ENCODE measurements at regions not wholly inside any gene's neighbourhood (a gene's known extent, or its start where the extent isn't known, plus 50 kb on each side); places are given as distances from the start of the nearest gene placed in this dataset.
"Not testable (repeated sequence)": the region's sequence is repeated elsewhere in the genome, so short reads cannot be mapped to it uniquely, and the experiment has no call there.

GRCh38 chr1:102659876-102660483 lies 448.3 kb downstream of the COL11A1 start:
- not testable (repeated sequence) for DNase-seq

- DNase-seq: no peak
These were observed 453.3 kb downstream of the COL11A1 start for GRCh38 chr1:102655034-102655433.

- DNase-seq: no peak
These were observed 467.4 kb downstream of the COL11A1 start for GRCh38 chr1:102640872-102641271.

DNA sequence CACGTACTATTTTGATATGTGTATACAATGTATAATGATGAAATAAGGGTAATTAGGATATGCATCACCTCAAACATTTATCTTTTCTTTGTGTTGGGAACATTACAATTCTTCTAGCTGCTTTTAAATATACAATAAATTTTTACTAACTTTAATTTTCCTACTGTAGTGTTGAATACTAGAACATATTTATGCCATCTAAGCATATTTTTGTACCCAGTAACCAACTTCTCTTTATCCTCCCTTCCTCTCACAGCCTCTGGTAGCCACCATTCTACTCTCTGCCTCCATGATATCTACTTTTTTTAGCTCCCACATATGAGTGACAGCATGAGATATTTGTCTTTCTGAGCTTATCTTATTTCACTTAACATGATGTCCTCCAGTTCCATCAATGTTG lies 468.0 kb downstream of the COL11A1 start:
- DNase-seq: no peak

DNA sequence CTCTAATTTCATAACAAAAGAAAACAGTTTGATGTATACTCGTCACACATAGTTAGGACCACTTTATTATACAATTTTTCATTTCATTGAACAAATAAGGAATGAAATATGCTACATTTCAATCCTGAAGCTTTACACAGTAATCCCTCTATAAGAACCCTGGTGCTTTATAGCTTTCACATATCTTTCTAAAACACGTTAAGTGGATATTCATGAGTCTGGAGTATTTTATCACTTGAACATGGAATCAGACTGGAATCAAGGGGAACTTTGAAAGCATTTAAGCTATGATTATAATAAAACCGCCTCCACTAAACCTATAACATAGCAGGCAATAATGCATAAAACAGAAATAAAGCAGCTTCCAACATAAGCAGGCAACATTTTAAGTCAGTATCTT lies 476.6 kb downstream of the COL11A1 start:
- no peak for DNase-seq

GRCh38 chr1:102630041-102630440 lies 478.3 kb downstream of the COL11A1 start:
- no peak for DNase-seq

DNA sequence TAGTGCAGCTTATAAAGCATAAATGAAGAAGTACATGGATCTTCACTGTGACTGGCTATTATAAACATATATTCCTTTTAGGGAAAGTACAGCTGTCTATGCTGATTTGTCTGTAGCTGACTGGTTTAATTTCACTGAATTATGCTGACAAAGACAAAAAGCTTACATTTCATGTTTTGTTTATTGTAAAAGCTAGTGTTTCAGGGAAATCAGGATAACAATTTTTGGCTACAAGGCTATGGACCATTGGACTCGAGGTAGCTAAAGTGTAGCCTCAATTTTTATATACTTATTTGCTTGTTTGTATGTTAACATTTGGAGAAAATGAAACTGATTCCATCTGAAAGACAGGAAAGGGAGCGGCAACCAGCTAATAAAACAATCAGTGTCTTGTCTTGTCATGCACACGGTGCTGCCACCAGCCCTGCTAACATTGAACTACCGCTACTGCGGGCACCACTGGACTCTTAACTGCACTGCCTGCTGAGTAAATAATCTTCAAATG lies 480.2 kb downstream of the COL11A1 start:
- DNase-seq: no peak

DNA sequence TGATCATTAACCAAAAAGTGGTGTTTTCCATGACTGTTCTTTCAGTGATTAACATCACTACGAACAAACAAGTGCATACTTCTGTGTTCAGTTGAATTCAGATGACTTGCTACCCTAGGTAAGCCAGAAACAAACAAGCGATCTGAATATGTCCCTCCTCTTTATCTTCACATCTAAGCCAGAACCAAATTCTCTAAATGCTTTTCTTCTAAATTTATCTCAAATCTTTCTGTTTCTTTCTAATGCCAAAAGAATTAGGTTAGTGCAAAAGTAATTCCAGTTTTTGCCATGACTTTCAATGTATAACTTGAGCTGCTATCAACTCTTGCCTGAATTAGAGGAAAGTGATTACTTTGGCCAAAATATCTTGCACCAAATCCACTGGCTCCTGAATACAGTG lies 481.2 kb downstream of the COL11A1 start:
- DNase-seq: no peak

DNA sequence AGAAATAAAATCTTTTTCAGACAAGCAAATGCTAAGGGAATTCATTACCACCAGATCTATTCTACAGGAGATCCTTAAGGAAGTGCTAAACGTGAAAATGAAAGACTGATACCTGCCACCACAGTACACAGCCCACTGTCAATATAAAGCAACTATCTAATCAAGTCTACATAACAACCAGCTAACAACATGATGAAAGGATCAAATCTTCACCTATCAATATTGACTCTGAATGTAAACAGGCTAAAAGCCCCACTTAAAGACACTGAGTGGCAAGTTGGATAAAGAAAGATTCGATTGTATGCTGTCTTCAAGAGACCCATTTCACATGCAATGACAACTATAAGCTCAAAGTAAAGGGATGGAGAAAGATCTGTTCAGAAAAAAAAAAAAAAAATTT lies 492.4 kb downstream of the COL11A1 start:
- DNase-seq: no peak

DNA sequence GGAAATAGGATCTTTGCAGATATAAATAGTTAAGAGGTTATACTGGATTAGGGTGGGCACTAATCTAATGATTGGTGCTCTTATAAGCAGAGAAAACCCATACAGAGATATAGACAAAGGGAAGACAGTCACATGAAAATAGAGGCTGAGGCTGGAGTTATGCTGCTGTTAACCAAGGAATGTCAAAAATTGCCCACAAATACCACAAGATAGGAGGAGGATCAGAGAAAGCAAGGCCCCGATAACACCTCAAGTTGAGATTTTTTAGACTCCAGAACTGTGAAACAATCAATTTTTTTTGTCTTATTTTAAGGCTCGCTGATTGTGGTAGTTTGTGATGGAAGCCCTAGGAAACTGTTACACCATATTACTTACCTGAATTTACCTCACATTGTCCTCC lies 513.2 kb downstream of the COL11A1 start:
- no peak for DNase-seq

GRCh38 chr1:102593276-102593675 lies 515.0 kb downstream of the COL11A1 start:
- no peak for DNase-seq

GRCh38 chr1:102588536-102588935 lies 519.8 kb downstream of the COL11A1 start:
- DNase-seq: no peak

- no peak for DNase-seq
These were observed 522.3 kb downstream of the COL11A1 start for GRCh38 chr1:102586022-102586421.

DNA sequence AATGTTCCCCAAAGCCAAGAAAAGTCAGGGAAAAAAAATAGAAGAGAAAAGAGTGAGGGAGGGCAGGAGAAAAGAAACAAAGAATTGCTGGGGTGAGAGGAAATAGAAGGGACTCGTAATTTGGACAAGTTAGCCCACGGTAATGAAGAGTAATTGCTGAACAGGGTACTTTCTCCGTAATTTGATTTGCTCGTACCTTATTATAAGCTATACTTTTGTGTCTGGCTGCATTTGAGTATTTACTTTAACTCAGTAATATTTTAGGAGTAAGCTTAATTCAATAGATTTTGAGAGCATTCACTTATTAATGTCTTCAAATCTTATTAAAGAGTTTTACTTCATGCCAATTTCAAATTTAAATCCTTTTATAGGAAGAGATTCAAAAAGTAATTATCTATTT lies 527.5 kb downstream of the COL11A1 start:
- no peak for DNase-seq

DNA sequence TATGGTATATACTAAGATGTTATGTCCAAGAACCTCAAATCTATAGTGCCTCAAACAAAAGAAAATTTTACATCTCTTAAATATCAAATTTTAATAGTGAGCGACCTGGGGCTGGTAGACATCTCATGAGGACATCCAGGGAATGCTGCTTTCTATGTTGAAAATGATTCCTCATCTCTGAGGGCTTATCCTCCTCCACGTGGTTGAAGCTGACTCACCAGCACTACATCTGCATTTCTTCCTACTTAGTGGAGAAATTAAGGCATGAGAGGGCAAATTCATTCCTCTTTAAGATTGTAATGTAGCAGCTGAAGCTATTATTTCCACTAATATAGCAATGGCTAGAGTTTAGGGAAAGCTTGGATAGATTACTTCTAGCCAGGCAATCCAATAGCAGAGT lies 529.5 kb downstream of the COL11A1 start:
- DNase-seq: no peak

DNA sequence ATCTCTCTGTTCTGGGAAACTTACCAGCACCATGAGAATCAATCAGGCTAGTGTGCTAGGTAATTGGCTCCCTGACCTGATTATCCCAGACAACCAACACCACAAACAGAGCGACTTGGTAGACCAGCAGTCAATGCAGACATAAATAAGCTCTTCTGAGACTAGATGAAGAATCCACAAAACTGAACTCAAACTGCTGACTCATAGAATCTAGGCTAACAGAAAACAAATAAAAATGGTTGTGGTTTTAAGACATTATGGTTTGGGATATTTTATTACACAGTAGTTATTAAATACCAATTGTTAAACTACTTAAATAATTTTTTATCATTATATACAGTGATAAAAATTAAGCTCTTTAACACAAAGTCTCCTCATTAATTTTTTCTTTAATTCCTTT lies 535.7 kb downstream of the COL11A1 start:
- no peak for DNase-seq

DNA sequence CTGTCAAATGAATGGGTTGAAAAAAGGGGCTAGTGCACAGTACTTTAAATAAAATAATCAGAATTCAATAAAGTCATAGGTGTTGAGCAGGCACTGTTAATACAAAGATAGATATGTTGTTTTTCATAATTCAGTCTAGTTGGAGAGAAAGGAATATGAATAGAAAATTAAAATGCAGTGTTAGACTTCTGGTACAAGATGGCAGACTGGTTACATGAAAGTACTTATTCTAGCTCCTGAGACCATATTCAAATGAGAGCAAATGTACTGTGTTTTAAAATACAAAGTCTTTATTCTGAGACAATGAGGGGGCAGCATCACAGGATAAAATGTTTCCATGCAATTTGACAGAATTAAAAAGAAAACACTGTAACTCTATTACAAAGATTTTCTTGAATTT lies 542.1 kb downstream of the COL11A1 start:
- no peak for DNase-seq

- no peak for DNase-seq
These were observed 545.9 kb downstream of the COL11A1 start for GRCh38 chr1:102562380-102562779.

- peak; percentile 2 for DNase-seq
These were observed 554.1 kb upstream of the OLFM3 start for GRCh38 chr1:102550729-102551384.

GRCh38 chr1:102546251-102546650 lies 549.5 kb upstream of the OLFM3 start:
- no peak for DNase-seq

GRCh38 chr1:102535829-102536505 lies 539.2 kb upstream of the OLFM3 start:
- DNase-seq: no peak

DNA sequence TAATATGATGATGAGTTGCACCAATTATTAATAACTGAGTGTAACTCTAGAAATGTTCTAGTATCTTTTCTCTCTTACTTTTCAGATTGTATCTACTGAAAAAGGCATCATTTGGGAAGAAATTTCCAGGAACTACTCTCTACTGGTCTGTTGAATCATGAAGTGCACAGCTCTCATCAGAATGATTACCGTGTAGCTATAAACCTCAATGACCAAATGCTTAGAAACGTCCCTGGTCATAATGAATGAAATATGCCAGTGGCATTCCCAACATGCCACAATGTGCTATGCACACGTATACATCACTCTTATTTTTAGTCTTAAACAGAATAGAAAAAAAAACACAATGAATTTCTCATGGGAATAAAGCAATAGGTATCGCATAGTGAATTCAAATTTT lies 534.3 kb upstream of the OLFM3 start:
- DNase-seq: no peak

DNA sequence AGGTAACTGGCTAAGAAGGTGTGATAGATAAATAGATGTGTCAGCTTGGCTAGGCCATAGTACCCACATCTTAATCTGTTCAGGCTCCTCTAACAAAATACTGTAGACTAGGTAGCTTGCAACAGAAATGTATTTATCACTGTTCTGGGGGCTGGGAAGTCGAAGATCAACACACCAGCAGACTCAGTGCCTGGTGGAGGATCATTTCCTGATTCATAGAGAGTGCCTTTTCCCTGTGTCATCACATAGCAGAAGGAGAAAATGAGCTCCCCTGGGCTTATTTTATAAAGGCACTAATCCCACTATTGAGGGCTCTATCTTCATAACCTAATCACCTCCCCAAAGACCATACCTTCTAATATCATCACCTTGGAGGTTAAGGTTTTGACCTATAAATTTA lies 532.7 kb upstream of the OLFM3 start:
- DNase-seq: no peak

DNA sequence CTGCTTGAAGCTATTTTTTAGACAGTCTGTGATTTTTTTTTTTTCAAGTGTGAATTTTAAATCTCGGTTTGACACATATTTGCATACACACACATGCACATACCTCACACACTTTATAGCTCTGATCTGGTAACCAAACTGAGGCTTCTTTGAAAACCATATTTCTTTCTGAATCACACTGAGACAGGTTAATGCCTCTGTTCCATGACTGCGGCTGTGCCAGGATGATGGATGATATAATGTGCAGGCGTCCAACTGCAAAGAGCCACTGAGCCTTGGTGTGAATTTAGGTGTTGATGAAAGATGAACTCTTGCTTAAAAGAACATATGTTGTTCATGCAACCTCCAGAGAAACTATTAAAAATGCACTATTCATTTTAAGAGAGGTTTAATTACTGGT lies 504.0 kb upstream of the OLFM3 start:
- DNase-seq: no peak
